ENCODE measurements at regions not wholly inside any gene's neighbourhood (a gene's known extent, or its start where the extent isn't known, plus 50 kb on each side); places are given as distances from the start of the nearest gene placed in this dataset.
A peak's percentile ranks its signal among the peaks of the same experiment; 100 is the strongest.

DNA sequence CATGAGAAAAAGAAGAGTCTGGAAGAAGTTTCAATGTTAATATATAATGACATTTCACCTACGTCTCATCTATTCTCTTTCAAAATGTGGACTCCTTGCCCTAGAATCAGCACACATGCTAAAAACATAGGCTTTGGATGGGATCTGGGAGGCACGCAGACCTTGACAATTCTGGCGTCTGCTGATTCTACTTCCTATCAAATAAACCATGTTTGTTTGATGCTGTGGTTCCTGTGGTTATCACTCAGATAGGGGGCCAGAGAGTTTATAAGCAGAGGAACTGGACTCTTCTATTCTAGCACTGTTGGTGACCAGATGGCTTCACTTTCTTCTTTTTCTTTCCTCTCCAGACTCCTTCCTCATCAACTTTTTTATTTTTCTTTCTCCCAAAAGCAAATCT is 336.8 kb downstream of the DIPK2A start:
- Mint-ChIP-seq H3K4me1 (no peaks in the 10 kb centered on the region), H3K27ac (no peak overlapping the region), H3K27me3 (peaks cover 21% of the 10 kb centered on the region), H3K36me3 (no peaks in the 10 kb centered on the region), H3K9me3 (peaks cover 4% of the 10 kb centered on the region), H3K4me3 (no peak overlapping the region)
- no peak for ATAC-seq

DNA sequence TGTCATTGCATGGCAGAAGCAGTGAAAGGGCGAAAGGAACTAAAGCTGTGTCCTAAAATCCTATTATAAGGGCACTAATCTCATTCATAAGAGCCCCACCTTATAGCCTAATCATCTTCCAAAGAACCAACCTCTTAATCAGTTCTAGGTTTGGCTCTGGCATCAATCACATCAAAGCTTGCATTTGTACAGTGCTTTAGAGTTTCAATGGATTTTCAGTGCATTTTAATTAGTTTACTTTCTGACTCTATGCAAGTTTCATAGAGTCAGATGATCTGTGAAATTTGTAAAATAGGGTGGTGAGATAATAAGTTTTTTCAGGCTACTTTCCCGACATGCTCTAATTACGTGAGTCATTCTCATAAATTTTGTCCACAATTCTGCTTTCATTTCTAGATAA is 341.1 kb downstream of the DIPK2A start:
- no peak for ATAC-seq
- H3K27ac Mint-ChIP-seq, result no peak overlapping the region
- no peak overlapping the region for H3K4me3 Mint-ChIP-seq
- H3K4me1 Mint-ChIP-seq, result no peaks in the 10 kb centered on the region
- H3K27me3 Mint-ChIP-seq, result peaks cover 24% of the 10 kb centered on the region
- H3K9me3 Mint-ChIP-seq, result no peaks in the 10 kb centered on the region
- no peaks in the 10 kb centered on the region for H3K36me3 Mint-ChIP-seq

DNA sequence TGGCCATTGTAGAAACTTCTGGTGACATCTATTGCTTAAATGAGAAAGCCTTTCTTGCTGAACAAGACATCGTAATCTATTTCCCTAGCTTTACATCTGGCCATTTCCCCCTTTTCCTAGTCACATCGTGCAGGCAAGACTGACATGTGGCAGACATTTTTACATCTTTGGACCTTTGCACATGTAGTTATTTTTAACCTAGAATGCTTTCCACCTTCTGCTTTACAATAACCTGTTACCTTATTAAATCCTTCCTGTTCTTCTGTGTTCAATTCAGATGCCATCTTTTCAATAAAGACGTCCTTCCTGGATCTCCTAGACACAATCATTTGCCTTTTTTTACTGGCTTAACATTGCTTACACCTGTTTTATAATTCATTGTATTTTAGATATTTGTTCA is 343.3 kb downstream of the DIPK2A start:
- ATAC-seq, result no peak
- peaks cover 31% of the 10 kb centered on the region for H3K27me3 Mint-ChIP-seq
- no peak overlapping the region for H3K27ac Mint-ChIP-seq
- H3K4me1 Mint-ChIP-seq, result no peaks in the 10 kb centered on the region
- H3K4me3 Mint-ChIP-seq, result no peak overlapping the region
- H3K36me3 Mint-ChIP-seq, result no peaks in the 10 kb centered on the region
- H3K9me3 Mint-ChIP-seq, result no peaks in the 10 kb centered on the region

DNA sequence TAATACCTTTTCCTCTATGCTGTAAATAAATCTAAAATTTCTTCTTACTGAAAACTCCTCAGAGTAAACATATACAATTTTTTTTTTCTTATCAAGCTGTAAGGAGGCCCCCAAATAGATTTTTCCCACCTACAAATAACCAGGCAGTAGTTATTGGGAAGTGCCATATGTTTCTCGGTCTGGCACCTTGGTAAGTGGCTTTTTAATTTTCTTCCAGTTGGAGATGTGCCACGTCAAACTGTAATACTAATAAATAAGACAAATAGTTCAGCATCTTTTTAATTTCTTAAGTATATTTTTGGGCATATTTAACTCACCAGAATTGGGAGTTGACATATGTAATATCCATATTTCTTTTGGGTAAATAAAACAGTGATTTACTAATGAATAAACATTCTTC is 346.3 kb downstream of the DIPK2A start:
- Mint-ChIP-seq H3K27me3 (peaks cover 30% of the 10 kb centered on the region), H3K36me3 (no peaks in the 10 kb centered on the region), H3K27ac (no peak overlapping the region), H3K9me3 (peaks cover 3% of the 10 kb centered on the region), H3K4me3 (no peak overlapping the region), H3K4me1 (no peaks in the 10 kb centered on the region)
- ATAC-seq, result no peak

DNA sequence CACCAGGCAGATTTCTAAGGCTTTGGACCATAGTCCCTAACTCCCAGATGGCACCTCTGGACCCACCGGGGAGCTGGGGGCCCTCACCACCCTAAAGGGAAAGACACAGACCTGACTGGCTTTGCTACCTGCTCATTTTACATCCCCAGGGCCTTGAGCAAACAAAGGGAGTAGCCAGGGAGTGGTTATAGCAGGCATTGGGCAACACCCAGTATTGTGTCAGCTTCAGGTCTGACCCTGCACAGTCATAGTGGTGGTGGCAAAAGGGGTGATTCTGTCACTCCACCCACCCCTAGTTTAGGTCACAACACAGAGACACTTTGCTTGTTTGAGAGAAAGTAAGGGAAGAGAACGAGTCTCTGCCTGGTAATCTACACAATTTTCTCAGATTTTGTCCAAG is 352.5 kb downstream of the DIPK2A start:
- no peak for ATAC-seq
- Mint-ChIP-seq H3K27ac (no peak overlapping the region), H3K36me3 (no peaks in the 10 kb centered on the region), H3K9me3 (peaks cover 8% of the 10 kb centered on the region), H3K27me3 (peaks cover 17% of the 10 kb centered on the region), H3K4me1 (no peaks in the 10 kb centered on the region), H3K4me3 (no peak overlapping the region)

DNA sequence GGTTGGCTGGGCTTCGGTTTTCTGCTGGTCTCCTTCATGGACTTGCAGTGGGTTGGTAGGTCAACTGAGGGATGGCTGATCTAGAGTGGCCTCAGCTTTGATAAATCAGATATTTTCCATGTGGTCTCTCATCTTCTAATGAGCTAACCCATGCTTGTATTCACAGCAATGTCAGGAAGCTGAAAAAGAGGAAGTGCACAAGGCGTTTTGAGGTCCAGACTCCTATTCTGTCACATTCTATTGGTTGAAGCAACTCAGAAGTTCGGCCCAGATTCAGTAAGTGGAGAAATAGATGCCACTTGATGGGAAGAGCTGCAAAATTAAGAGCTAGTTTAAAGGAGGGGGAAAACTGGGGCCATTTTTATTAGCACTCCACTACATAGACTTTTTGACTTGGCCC is 361.2 kb downstream of the DIPK2A start:
- peak; percentile 48 for ATAC-seq
- Mint-ChIP-seq H3K9me3 (peaks cover 2% of the 10 kb centered on the region), H3K36me3 (no peaks in the 10 kb centered on the region), H3K27ac (no peak overlapping the region), H3K4me1 (no peaks in the 10 kb centered on the region), H3K4me3 (no peak overlapping the region), H3K27me3 (no peaks in the 10 kb centered on the region)

DNA sequence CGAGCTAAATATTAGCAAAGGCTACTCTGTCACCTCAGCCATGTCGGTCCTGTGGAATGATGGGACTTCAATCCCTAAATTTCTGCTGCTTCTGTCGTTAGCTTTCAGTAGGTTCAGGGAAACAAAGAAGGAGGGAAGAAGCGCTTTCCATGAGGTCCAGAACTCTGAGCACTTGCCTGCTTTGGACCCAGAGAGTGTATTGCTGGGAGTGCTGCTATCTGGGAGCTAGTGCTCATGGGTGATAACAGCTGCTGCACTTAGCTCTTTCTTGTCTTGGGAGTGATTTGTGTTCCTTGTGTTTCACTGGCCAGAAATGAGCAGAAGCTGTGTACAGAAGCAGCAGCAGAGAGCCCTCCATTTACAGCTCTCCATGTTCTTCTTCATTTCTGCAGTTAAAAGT is 369.8 kb downstream of the DIPK2A start:
- no peak overlapping the region for H3K27ac Mint-ChIP-seq
- H3K4me1 Mint-ChIP-seq, result no peaks in the 10 kb centered on the region
- H3K9me3 Mint-ChIP-seq, result no peaks in the 10 kb centered on the region
- H3K36me3 Mint-ChIP-seq, result no peaks in the 10 kb centered on the region
- ATAC-seq, result no peak
- no peaks in the 10 kb centered on the region for H3K27me3 Mint-ChIP-seq
- no peak overlapping the region for H3K4me3 Mint-ChIP-seq

DNA sequence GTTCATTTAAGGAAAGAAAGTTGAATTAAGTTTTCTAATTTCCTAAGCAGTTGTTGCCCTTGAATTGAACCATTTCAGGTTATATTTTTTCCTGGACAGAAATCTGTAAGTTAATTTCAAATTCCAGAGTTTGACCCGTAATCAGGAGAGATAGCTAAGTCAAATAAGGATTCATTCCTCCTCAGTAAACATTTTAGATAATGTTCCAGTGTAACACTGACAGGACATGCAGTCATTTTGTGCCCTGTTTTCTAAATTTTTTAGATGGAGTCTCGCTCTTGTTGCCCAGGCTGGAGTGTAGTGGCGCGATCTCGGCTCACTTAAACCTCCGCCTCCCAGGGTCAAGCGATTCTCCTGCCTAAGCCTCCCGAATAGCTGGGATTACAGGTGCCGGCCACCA is 371.7 kb downstream of the DIPK2A start:
- no peaks in the 10 kb centered on the region for H3K9me3 Mint-ChIP-seq
- H3K36me3 Mint-ChIP-seq, result no peaks in the 10 kb centered on the region
- no peak overlapping the region for H3K4me3 Mint-ChIP-seq
- ATAC-seq, result no peak
- no peaks in the 10 kb centered on the region for H3K4me1 Mint-ChIP-seq
- H3K27me3 Mint-ChIP-seq, result no peaks in the 10 kb centered on the region
- no peak overlapping the region for H3K27ac Mint-ChIP-seq

DNA sequence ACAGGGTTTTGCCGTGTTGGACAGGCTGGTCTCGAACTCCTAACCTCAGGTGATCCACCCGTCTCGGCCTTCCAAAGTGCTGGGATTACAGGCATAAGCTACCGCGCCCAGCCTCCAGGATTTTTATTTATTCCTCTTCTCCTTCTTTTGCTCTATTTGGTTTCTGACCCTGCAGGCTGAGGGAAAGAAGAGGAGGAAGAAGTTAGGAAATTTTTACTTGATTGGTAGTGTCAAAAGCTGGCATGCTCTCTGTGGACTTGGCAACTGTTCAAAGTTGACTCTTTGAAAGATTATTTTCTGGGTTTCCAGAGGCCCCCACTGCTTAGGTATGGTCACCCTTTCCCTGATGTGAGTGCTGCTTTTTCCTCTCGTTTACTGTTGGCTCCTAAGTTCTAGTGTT is 372.2 kb downstream of the DIPK2A start:
- Mint-ChIP-seq H3K4me3 (no peak overlapping the region), H3K27me3 (no peaks in the 10 kb centered on the region), H3K27ac (no peak overlapping the region), H3K9me3 (no peaks in the 10 kb centered on the region), H3K36me3 (no peaks in the 10 kb centered on the region), H3K4me1 (no peaks in the 10 kb centered on the region)
- ATAC-seq, result no peak

DNA sequence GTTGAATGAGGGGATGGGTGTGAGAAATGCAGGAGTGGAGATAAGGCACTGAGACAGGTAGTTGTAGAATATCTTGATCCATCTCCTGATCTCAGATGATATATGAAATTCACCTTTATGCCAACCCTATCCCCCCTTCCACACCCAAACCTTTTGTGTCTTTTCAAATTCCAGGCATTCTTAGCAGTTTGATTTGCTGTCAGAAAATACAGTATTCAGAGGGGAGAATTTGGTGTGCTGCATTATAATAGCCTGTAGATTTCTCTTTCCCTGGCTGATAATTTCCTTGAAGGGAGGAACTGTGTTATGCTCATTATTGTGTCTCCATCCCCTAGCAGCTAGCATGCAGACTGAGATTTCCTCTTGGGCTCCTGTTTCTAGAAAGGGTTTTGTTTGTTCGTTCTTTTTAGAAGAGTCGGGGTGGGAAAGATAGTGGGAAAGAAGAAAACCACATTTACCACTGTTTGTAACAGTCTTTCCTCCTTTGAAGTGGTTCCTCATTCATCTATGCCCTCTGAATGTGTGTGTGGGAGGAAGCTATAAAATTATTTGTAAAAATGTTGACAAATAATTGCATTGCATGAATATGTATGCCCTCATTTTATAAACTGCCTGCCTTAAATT is 373.4 kb downstream of the DIPK2A start:
- no peaks in the 10 kb centered on the region for H3K9me3 Mint-ChIP-seq
- no peak overlapping the region for H3K4me3 Mint-ChIP-seq
- H3K4me1 Mint-ChIP-seq, result no peaks in the 10 kb centered on the region
- no peaks in the 10 kb centered on the region for H3K36me3 Mint-ChIP-seq
- no peak overlapping the region for H3K27ac Mint-ChIP-seq
- H3K27me3 Mint-ChIP-seq, result no peaks in the 10 kb centered on the region
- no peak for ATAC-seq

DNA sequence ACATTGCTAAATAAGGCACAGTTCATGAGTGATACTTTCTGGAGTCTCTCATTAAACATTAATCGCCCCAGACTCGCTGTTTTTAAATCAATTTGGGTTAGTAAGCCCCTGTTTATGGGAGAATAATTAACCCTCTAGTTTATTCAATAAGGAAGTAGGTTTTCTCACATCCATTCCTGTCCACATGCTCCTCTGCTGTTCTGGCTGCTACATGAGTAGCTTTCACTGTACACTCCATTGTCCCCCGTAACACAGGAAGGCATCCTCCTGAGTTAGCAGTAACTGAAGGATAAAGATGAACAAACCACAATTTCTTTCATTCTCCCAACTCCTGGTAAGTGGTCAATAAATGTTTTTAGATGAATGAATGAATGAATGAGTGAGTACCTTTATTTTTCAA is 378.5 kb downstream of the DIPK2A start:
- Mint-ChIP-seq H3K9me3 (no peaks in the 10 kb centered on the region), H3K27ac (no peak overlapping the region), H3K4me3 (no peak overlapping the region), H3K27me3 (no peaks in the 10 kb centered on the region), H3K36me3 (no peaks in the 10 kb centered on the region), H3K4me1 (no peaks in the 10 kb centered on the region)
- no peak for ATAC-seq

DNA sequence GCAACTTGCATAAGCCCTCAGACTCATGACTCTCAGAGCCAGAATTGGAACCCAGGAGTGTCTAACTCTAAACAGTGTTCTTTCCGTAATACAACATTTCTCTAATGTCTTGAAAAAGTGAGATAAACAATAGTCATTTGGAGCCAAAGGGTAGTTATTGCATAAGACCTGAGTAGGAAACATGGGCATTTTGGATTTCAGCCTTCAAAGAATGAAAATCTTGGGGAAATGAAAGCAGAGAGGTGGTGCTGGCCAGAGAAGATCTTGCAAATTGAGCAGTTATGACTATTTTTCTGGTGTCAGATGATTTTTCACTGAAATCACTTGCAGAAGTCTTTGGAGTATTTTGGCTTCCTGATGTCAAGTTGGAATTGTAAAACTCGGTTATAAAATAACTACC is 379.4 kb downstream of the DIPK2A start:
- Mint-ChIP-seq H3K9me3 (no peaks in the 10 kb centered on the region), H3K36me3 (no peaks in the 10 kb centered on the region), H3K27me3 (no peaks in the 10 kb centered on the region), H3K27ac (no peak overlapping the region), H3K4me1 (no peaks in the 10 kb centered on the region), H3K4me3 (no peak overlapping the region)
- ATAC-seq, result no peak

DNA sequence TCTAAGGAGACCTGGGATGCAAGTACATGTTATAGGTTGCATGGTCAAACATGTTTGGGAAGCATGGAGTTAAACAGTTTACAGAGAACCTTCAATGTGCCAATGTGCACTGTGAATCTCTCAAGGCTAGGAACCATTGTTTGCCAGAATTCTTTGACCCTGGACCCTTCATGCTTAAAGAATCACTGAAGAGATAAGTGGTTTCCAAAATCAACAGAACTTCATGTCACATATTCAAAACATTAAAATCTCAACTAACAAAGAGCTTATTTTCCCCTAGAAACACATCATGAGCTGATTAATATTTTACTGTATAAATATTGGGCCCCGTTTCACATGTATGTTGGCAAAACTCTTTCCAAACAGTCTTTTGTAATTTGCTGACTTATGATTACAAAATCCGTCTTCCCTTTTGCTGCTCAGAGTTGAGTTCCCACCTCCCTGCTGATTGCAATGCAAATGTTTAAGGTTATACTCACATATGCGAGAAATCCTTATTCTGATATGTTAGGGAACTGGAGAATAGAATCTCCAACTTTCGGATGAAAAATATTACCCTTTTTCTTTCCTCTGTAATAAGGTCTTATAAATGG is 380.2 kb downstream of the DIPK2A start:
- Mint-ChIP-seq H3K9me3 (no peaks in the 10 kb centered on the region), H3K27me3 (no peaks in the 10 kb centered on the region), H3K4me3 (no peak overlapping the region), H3K27ac (no peak overlapping the region), H3K4me1 (no peaks in the 10 kb centered on the region), H3K36me3 (no peaks in the 10 kb centered on the region)
- ATAC-seq, result no peak

DNA sequence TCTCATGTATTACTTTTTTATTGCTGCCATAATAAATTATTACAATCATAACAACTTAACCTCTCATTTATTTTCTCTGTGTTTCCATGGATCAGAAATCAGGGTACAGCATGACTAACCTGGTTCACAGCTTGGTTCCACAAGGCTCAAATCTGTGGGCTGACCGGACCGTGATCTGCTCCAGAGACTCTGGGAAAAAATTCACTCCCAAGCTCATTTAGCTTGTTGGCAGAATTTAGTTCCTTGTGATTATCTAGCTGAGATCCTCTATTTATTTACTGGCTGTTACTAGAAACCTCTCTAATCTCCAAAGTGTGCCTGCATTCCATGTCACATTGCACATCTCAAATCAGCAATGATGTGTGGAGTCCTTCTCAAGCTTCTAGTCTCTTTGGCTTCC is 386.6 kb downstream of the DIPK2A start:
- no peak for ATAC-seq
- no peak overlapping the region for H3K27ac Mint-ChIP-seq
- H3K36me3 Mint-ChIP-seq, result no peaks in the 10 kb centered on the region
- H3K9me3 Mint-ChIP-seq, result no peaks in the 10 kb centered on the region
- no peaks in the 10 kb centered on the region for H3K4me1 Mint-ChIP-seq
- H3K4me3 Mint-ChIP-seq, result no peak overlapping the region
- no peaks in the 10 kb centered on the region for H3K27me3 Mint-ChIP-seq

DNA sequence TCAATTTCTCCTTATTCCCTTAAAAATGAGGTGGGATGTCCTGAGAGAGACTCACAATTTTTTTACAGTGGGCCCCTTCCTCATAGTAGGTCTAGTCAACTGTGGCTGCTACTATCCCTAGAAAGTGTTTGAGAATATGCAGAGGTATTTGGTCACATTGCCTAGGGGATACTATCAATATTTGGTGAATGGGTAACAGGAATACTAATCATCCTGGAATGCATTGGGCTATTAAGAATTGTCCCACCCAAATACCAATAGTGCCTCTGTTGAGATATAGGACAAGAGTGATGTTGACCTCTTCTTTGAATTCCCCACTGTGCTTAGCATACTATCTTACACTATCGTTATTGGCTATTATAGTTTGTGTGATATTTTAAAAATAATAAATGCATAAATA is 389.4 kb downstream of the DIPK2A start:
- peaks cover 3% of the 10 kb centered on the region for H3K9me3 Mint-ChIP-seq
- no peaks in the 10 kb centered on the region for H3K27me3 Mint-ChIP-seq
- H3K27ac Mint-ChIP-seq, result no peak overlapping the region
- no peaks in the 10 kb centered on the region for H3K36me3 Mint-ChIP-seq
- ATAC-seq, result no peak
- no peak overlapping the region for H3K4me3 Mint-ChIP-seq
- no peaks in the 10 kb centered on the region for H3K4me1 Mint-ChIP-seq

DNA sequence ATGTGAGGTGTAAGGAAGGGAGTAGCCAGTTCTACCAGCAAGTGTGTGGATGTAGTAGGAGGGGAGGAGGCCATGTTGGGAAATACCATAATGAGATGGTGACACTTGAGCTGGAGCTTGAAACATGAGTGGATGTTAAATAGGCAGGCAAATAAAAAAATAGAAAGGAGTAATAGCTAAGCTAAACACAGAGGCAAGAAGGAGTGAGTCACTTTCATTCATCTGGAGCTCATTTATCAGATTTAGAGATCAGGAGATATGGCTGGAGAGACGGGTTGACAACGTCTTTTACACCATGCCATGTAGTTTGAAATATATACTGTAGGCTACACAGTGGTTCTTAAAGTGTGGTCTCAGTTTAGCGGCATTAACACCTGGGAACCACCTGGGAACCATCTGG is 390.5 kb downstream of the DIPK2A start:
- H3K9me3 Mint-ChIP-seq, result peaks cover 8% of the 10 kb centered on the region
- H3K27me3 Mint-ChIP-seq, result no peaks in the 10 kb centered on the region

DNA sequence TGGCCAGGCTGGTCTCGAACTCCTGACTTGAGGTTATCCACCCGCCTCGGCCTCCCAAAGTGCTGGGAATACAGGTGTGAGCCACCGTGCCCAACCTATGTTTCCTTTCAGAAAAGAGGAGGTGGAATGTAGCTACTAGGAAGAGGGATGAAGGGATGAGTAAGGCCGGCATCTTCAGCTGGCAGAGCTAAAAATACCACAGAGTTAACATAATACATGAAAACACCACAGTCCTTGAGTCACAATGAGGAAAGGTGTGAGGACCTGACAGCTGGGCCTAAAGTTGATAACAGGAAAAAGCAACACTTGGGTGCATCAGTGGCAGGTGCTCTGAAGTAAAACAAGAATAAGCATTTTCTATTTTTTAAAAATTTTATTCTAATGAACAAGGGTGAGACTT is 392.2 kb downstream of the DIPK2A start:
- no peaks in the 10 kb centered on the region for H3K4me1 Mint-ChIP-seq
- no peaks in the 10 kb centered on the region for H3K27me3 Mint-ChIP-seq
- no peak overlapping the region for H3K27ac Mint-ChIP-seq
- H3K9me3 Mint-ChIP-seq, result peaks cover 15% of the 10 kb centered on the region
- no peak for ATAC-seq
- no peaks in the 10 kb centered on the region for H3K36me3 Mint-ChIP-seq
- no peak overlapping the region for H3K4me3 Mint-ChIP-seq

More for the DNA sequence above, 390.5 kb downstream of the DIPK2A start:
- H3K36me3 Mint-ChIP-seq, result no peaks in the 10 kb centered on the region
- no peak overlapping the region for H3K4me3 Mint-ChIP-seq
- ATAC-seq, result no peak
- H3K27ac Mint-ChIP-seq, result no peak overlapping the region
- no peaks in the 10 kb centered on the region for H3K4me1 Mint-ChIP-seq

Measured in stimulated activated memory B cell treated with anti-CD40 and anti-IgM and Interleukin-4, amounts not matched to agents 10 μg/mL and 1 μg/mL and 100 μg/mL, for 72 hours (primary cell).